NCI-H146 treated with DMSO at 0.1 percent for 48 hours (cell line): ENCODE measurements at regions not wholly inside any gene's neighbourhood (a gene's known extent, or its start where the extent isn't known, plus 50 kb on each side); places are given as distances from the start of the nearest gene placed in this dataset.
"Not testable (repeated sequence)": the region's sequence is repeated elsewhere in the genome, so short reads cannot be mapped to it uniquely, and the experiment has no call there.

Experiments
- DNase-seq: peaks from one replicate; lab custom pipeline; 2025; ENCODE audit not compliant: unreplicated experiment; lab: John Stamatoyannopoulos, UW

- DNase-seq = not testable (repeated sequence)
Observed at GRCh38 chr9:87041553-87042235, 94.4 kb upstream of the GAS1 start.

GRCh38 chr9:87049929-87050608, 102.8 kb upstream of the GAS1 start:
- DNase-seq = not testable (repeated sequence)

- no peak for DNase-seq
Observed at GRCh38 chr9:87054999-87055686, 107.8 kb upstream of the GAS1 start.

GRCh38 chr9:87059772-87060171, 112.5 kb upstream of the GAS1 start:
- DNase-seq = no peak

GRCh38 chr9:87062746-87063145, 115.4 kb upstream of the GAS1 start:
- no peak for DNase-seq

GRCh38 chr9:87063246-87063645, 115.9 kb upstream of the GAS1 start:
- no peak for DNase-seq

- no peak for DNase-seq
Observed at GRCh38 chr9:87063871-87064270, 116.6 kb upstream of the GAS1 start.

- DNase-seq = no peak
Observed at GRCh38 chr9:87064311-87064710, 117.0 kb upstream of the GAS1 start.

- DNase-seq = no peak
Observed at GRCh38 chr9:87065981-87066380, 118.7 kb upstream of the GAS1 start.

GRCh38 chr9:87067426-87067825, 120.1 kb upstream of the GAS1 start:
- no peak for DNase-seq

GRCh38 chr9:87068177-87068840, 121.0 kb upstream of the GAS1 start:
- DNase-seq = no peak

GRCh38 chr9:87069690-87070089, 122.4 kb upstream of the GAS1 start:
- DNase-seq = no peak

- no peak for DNase-seq
Observed at GRCh38 chr9:87070336-87070735, 123.0 kb upstream of the GAS1 start.

GRCh38 chr9:87071473-87071872, 124.2 kb upstream of the GAS1 start:
- DNase-seq = no peak

- DNase-seq = no peak
Observed at GRCh38 chr9:87073692-87074091, 126.4 kb upstream of the GAS1 start.

- DNase-seq = no peak
Observed at GRCh38 chr9:87075537-87075936, 128.2 kb upstream of the GAS1 start.

- DNase-seq = no peak
Observed at GRCh38 chr9:87076825-87077224, 129.5 kb upstream of the GAS1 start.

GRCh38 chr9:87077986-87078385, 130.7 kb upstream of the GAS1 start:
- no peak for DNase-seq

- no peak for DNase-seq
Observed at GRCh38 chr9:87080512-87081264, 133.4 kb upstream of the GAS1 start.

GRCh38 chr9:87081503-87081902, 134.2 kb upstream of the GAS1 start:
- no peak for DNase-seq

- no peak for DNase-seq
Observed at GRCh38 chr9:87083986-87084385, 136.7 kb upstream of the GAS1 start.
